ENCODE measurements at regions not wholly inside any gene's neighbourhood (a gene's known extent, or its start where the extent isn't known, plus 50 kb on each side); places are given as distances from the start of the nearest gene placed in this dataset.

GRCh38 chr2:160741271-160741670 is 247.7 kb upstream of the RBMS1 start:
- TF ChIP-seq CTCF (IDR thresholded peaks at IDR 0.05), result no peak
- no peak for TF ChIP-seq CHD4 (IDR thresholded peaks at IDR 0.05; ENCODE audit: borderline replicate concordance)
- no peak for TF ChIP-seq POLR2A (IDR thresholded peaks at IDR 0.05; ENCODE audit: low read length)
- TF ChIP-seq SREBF2 (IDR thresholded peaks at IDR 0.05), result no peak
- no peak for TF ChIP-seq RAD21 (conservative IDR thresholded peaks at IDR 0.05 in 1 of 2, IDR thresholded peaks at IDR 0.05 in 1 of 2)
